Activated gamma-delta T cell (primary cell): ENCODE measurements at regions not wholly inside any gene's neighbourhood (a gene's known extent, or its start where the extent isn't known, plus 50 kb on each side); places are given as distances from the start of the nearest gene placed in this dataset.
"Not testable (repeated sequence)": the region's sequence is repeated elsewhere in the genome, so short reads cannot be mapped to it uniquely, and the experiment has no call there.

ENCODE experiments used
- DNase-seq: peaks from one replicate; lab custom pipeline; 2025; lab: John Stamatoyannopoulos, UW

DNA sequence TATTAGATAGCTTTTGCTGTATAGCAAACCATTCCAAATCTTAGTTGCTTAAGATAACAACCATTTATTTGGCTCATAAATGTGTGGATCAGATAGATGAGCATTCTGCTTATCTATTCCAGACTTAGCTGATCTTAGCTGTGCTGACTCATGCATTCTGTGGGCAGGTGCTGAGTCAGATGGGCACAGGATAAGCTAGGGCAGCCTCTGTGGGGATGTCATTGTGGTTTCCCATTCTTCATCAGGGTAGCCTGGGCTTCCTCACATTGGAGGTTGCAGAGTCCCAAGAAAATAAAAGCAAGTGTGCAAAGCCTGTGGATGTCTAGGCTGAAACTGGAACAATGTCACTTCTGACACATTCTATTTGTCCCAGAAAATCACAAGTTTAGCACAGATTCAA lies 917.0 kb downstream of the TYW1 start:
- DNase-seq = no peak

DNA sequence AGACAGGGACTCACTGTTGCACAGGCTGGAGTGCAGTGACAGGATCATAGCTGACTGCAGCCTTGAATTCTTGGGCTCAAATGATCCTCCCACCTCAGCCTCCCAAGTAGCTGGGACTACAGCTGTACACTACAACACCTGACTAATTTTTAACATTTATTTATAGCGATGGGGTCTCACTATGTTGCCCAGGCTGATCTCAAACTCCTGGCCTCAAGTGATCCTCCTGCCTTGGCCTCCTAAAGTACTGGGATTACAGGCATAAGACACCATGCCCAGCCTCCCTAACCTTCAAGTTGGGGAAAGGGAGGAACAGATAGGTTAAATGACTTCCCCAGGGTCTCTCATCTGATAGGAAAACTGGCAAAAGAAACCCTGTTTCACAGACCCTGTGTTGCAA lies 919.5 kb downstream of the TYW1 start:
- not testable (repeated sequence) for DNase-seq

DNA sequence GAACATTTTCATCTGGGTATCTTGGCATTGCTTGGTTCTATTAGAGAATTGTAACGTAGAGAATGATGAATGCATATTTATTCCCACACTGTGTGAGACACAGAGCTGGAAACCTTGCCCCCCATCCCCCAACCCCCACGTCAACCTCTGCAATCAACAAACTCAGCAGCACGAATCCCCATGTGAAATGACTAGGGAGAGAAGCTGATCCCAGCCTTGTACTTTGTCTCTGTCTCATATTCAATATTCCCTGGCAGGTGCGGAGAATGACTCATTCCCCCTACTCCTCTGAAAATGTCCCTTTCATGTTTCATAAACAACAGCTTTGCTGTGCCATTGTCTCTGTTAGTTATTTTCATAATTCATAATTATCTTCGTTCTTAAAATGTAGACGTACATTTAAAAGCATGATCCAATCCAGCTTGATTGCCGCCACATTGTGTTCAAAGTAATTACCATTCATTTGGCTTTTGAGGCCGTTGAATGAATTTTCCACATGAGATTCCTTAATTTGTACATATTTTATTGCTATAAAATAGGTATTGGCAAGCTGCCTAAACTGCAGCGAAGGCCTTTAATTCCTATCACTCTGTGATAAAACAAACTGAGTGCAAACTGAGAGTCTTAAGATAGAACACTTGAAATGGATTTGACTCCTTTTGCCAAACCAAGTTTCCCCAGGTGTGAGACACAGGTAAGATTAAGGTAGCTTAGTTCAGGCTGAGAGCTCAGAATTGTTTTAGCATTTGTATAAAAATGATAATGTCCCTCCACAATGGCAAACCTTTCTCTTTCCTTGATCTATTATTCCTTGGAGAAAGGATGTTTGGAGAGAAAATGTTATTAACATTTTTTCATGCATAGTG lies 920.2 kb downstream of the TYW1 start:
- DNase-seq = no peak

DNA sequence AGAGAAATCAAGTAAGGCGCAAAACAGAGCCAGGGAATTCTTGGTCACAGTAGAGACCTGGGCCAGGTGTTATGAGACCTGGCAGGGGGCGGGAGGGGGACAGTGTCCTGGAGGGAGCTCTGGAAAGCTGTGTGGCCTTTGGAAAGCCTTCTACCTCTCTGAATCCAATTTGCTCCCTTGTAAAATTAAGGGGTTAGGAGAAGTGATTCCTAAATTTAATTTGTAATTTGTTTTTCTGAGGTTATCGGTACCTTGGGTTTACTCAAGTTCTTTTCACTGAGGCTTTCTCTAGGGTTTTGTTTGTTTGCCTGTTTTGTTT lies 920.8 kb downstream of the TYW1 start:
- DNase-seq = no peak

DNA sequence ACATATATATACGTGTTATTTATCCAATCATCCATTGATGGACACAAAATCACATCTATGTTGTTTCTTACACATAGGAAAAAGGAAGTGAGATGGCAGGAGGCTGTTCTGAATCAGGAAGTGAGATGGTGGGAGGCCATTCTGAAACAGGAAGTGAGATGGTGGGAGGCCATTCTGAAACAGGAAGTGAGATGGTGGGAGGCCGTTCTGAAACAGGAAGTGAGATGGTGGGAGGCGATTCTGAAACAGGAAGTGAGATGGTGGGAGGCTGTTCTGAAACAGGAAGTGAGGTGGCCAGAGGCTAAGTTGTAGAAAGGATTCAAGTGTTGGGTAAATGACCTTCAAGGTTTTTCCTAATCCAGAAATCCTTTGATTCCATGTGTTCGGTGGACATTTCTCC lies 921.5 kb downstream of the TYW1 start:
- DNase-seq = no peak

DNA sequence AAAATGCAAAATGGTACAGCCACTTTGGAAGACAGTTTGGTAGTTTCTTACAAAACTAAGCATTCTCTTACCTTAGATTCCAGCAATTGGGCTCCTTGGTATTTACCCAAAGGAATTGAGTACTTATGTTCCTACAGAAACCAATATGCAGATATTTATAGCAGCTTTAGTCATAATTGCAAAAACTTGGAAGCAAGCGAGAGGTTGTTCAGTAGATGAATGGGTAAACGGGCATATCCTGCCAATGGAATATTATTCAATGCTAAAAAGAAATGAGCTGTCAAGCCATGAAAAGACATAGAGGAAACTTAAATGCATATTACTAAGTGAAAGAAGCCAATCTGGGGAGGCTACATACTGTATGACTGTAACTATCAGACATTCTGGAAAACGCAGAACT lies 926.7 kb downstream of the TYW1 start:
- no peak for DNase-seq

DNA sequence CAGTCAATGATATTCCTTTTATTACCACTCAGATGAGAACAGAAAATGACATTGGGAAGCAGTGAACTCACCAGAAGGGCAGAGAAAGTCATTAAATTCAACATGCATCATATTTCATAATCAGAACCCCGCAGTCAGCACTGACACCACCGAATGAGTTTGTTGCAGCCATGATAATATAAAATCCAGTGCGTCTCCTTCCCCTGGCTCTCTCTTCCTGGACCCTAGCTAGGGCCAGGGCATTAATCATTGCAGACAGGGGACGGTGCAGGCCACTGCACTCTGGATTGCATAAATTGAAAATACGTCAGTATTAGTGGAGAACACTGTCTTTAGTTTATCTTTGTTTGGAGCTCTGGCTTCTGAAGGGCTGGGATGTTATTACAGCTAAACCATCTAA lies 931.5 kb downstream of the TYW1 start:
- DNase-seq = no peak

DNA sequence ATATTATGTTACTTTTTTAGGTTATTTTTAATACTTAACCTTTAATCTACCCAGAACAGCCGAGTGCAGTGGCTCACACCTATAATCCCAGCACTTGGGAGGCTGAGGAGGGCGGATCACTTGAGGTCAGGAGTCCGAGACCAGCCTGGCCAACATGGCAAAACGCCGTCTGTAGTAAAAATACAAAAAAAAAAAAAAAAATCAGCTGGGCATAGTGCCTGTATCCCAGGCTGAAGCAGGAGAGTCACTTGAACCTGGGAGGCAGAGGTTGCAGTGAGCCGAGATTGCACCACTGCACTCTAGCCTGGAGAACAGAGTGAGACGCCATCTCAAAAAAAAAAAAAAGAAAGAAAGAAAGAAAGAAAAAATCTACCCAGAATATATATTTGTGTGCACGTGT lies 939.8 kb downstream of the TYW1 start:
- not testable (repeated sequence) for DNase-seq

DNA sequence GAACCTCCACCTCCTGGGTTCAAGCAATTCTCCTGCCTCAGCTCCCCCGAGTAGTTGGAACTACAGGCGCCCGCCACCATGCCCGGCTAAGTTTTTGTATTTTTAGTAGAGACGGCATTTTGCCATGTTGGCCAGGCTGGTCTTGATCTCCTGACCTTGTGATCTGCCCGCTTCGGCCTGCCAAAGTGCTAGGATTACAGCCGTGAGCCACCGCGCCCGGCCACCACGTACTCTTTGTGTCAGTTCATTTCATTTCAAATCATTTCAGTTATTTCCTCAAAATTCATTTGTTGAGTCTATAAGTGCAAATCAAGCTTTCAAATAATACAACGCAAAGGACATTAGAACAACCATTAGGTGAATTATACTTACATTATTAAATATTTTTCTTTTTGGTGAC lies 943.8 kb downstream of the TYW1 start:
- DNase-seq = no peak

DNA sequence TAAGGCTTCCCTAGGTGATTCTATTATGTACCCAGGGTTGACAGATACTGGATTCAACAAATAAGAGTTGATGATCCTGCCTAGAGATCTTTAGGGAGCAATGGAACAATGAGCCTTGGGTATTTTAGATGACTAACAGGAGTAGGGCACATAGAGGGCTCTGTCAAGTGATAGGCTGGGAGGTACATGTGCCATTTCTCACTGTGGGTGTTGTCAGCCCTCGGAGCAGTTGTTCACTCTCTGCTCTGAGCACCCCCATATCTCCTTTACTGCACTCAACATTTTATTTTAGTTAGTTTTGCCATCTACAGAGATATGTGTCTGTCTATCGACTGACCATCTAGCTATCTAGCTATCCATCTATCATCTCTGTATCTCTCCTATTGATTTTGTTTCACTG lies 950.6 kb downstream of the TYW1 start:
- DNase-seq = no peak

DNA sequence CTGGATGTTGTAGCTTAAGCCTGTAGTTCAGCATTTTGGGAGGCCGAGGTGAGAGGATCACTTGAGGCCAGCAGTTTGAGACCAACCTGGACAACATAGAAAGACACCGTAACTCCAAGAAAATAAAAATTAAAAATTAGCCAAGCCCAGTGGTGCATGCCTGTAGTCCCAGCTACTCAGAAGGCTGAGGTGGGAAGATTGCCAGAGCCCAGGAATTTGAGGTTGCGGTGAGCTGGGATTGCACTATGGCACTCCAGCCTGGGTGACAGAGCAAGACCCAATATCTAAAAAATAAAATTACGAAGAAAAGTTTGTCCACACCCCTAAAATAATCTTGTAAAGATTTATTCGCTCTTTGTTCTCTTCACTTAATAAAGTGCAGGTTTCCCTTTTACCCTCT lies 951.0 kb downstream of the TYW1 start:
- DNase-seq = no peak

DNA sequence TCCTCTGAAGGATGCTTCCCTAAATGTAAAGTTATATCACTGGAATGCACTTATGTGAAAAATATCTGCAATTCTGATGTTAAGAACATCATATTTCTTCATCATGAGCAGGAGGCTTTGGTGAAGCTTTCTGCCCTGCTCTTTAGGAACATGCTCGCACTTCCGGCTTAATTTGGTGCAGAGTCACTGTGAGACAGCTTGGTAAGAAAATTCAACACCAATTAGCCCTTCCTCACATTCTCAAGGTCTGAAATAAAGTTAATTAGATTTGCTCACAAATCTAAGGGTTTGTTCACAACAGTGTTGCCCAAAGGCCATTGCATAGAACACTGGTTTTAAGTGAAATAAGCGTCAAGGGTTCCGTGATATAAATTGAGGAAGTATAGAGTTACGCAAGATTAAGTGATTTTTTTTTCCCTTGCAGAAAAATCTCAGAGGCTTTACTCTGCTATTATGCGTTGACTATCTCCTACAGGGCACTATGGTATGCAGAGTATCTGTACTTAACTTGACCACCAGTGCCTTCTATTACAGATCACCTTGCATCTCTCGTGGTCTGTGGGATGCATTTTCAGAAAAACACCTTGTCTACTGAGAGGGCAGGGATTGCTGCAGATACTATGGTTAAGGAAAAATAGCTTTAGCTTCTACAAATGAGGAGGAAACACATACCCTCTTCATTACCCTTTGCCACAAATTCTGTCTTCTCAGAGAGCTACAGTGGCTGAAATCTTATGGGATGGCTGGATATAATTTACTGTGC lies 953.9 kb downstream of the TYW1 start:
- DNase-seq = no peak

DNA sequence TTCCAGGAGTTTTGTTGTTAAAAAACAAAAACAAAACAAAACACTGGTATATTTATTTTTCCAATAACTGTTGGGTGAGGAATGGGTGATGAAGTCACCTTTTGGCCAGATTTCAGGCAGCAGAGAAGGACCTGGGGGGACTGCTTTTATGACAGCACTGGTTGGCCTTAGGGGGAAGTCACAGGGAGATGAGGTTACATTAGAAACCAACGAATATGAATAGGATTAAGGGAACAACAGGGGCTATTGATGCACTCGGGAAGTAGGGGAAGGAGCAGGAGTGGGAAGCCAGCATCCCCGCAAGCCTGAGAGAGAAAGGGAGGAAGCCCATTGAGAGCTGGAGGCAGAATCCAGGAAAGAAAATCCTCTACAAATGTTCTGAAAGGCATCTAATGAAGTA lies 958.4 kb downstream of the TYW1 start:
- DNase-seq = no peak

DNA sequence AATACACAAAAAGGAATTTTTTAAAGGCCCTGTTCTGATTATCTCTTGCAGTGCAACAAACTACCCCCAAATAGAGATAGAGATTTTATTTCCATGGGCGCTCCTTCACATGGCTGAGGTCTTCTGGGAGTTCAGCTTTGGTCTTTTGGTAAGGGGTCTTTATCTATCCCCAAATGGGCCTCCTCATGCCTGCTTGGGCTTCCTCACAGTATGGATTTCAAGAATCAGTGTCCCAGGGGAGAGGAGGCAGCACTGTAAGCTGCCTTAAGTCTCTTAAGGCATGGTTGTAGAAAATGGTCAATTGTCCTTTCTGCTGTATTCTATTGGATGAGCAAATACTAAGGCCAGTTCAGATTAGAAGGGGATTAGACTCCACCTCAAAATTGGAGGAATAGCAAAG lies 966.2 kb downstream of the TYW1 start:
- no peak for DNase-seq

DNA sequence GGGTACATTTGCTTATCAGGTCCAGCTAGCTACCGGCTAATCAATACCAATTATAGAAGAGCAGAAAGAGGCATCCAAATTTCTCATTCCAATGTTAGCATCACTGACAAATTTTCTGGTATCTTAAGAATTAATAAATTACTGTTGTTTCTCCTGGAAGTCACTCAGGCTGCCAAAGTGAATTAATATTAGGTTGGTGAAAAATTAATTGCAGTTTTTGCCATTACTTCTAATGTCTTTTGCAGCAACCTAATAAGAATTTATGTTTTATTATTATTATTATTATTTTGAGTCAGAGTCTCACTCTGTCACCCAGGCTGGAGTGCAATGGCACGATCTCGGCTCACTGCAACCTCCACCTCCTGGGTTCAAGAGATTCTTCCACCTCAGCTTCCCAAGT lies 979.9 kb downstream of the TYW1 start:
- DNase-seq = no peak

DNA sequence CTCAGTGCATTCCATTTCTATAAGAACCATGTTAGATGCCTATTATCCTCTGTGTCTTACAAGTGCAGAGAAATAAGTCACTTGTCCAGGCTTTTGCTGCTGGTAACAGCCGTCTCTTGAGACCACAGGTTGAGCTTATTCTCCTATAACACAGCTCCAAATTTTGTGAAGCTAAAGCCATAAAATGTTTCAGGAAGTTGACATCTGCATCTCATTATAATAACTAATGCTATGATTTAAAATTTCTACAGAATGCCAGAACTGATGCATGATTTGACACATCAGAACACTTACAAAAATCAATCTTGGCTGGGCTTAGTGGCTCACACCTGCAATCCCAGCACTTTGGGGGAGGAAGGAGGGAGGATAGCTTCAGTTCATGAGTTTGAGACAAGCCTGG lies 986.9 kb downstream of the TYW1 start:
- no peak for DNase-seq

DNA sequence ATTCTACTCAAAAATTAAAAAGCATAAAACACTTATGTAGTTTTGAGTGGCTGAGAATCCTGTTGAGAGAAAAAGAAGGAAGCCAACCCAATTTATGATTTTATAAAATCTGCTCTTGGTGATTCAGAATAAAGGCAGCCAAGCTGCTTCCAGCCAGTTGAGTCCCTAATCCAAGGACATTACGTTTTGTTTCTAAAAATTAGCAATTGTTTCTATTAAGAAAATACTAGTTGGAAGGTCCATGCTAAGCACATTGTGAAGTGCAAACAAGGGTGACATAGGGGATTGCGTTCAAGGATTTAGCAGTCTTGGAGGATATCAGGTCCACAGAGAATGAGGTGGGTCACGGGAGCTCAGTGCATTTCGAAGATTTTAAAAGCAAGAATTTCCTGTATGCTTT lies 987.7 kb downstream of the TYW1 start:
- no peak for DNase-seq

DNA sequence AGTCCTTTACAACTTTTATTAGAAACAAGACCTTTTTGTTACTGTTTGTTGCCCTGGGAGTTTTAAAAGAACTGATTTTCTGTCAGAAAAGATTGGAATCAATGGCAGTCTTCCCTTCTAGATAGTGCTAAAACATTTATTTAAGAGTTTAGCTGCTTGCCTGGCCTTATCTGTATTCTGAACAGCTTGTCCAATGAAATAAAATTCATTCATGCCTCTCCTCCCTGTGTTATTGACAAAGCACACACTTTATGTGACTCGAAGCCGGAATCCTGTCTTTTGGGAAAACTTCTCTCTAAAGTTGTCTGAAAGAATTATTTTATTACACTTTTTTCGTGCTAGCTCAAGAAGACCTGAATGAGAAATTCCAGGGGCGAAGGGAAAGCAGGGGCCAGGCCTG lies 992.5 kb downstream of the TYW1 start:
- DNase-seq = no peak

DNA sequence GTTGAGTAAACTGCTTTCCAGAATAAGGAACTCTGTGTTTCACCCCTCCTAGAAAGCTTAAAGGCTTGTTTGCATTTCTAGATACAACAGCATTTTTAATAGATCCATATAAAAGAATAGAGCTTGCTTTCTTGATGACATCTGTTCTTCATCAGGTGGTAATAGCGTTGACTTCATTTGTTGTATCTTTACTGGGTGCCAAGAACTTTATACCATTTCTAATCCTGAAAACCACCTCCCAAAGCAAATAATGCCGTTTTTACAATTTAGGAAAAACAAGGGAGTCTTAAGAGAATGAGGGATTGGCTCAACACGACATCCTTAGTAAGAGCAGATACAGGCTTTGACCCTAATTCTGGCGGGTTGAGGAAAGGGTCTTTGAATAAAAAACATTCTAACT lies 993.4 kb downstream of the TYW1 start:
- no peak for DNase-seq

DNA sequence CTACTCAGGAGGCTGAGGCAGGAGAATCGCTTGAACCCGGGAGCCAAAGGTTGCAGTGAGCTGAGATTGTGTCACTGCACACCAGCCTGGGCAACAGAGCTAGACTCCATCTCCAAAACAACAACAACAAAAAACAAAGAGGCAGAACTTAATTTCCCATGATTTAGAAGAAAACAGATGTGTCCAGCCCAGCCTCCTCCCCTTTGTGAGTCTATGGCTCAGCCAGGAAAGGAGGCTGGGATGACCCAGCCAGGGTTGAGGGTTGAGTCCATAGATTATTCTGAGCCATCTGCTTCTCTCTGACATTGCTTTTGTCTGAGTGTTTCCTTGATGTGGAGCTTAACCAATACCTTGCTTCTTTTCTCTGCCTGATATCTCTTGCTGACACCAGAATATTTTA lies 994.1 kb downstream of the TYW1 start:
- DNase-seq = no peak

DNA sequence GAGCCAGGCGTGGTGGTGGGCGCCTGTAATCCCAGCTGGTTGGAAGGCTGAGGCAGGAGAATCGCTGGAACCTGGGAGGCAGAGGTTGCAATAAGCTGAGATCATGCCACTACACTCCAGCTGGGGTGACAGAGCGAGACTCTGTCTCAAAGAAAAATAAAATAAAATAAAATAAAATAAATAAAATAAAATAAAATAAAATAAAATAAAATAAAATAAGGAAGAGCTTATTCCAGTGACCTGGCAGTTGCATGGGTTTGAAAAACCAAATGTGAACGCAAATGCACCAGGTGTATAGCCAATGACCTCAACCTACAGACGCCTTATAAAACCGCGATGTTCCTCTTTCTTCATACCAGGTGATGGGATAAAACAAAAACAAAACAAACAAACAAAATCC lies 995.7 kb downstream of the TYW1 start:
- DNase-seq = no peak

DNA sequence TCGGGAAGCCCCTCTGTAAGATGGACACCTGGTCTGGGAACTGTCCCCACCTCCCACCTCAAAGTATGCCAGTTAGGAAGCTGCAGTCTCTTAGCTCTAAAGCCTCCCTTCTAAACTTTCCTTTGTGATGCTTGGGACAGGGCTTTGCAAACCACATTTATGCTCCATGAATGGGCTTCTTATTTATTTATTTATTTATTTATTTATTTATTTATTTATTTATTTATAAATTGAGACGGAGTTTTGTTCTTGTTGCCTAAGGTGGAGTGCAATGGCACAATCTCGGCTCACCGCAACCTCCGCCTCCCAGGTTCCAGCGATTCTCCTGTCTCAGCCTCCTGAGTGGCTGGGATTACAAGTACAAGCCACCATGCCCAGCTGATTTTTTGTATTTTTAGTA lies 1009.4 kb downstream of the TYW1 start:
- DNase-seq = no peak

DNA sequence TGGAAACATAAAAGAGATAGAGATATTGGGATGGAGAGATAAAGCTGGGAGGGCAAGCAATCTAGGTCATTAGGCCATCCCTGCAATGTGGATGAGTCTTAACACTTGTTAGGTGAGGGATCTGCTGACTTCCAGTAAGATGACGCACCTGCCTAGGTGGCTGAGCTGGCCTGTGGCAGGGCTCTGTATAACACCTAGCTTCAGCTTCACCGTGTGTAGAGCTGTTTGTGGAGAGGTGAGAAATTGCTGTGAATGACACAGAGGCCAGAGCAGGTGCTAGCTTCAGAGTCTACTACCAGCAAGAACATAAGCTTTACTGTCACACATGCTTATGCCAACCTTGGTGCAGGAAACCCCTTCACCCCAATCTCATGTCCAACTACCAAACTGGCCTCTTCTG lies 1010.0 kb downstream of the TYW1 start:
- DNase-seq = no peak

DNA sequence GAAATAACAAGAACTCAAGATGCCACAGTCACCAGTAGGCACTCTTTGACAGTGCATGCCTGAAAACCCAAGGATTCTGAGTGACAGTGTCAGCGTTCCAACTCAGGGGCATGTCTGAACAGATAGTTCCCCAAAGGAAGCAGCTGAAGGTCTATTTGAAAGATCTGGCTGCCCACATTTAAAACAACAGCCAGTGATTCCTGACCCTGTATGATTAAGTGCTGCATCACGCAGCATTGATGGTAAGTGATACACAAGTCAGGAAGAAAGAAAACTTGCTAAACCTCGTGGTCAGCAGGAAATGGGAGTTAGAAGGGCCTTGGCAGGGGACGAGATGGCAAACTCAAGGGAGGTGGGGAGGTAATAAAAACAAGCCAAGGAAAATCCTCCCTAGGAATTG lies 1013.1 kb downstream of the TYW1 start:
- no peak for DNase-seq
